GM12878 (cell line): ENCODE measurements at regions not wholly inside any gene's neighbourhood (a gene's known extent, or its start where the extent isn't known, plus 50 kb on each side); places are given as distances from the start of the nearest gene placed in this dataset.
"Not testable (repeated sequence)": the region's sequence is repeated elsewhere in the genome, so short reads cannot be mapped to it uniquely, and the experiment has no call there.

Source experiments
- CEBPB ChIP-seq, 2 experiments: fragments of 150-350 bp in 1 of 2; IDR thresholded peaks; 2 replicates each; pipeline ENCODE4 v1.6.1; 2012 to 2014; ENCODE audit warnings: low read depth in 2 of 2, low read length in 2 of 2, borderline replicate concordance in 1 of 2, inconsistent platforms in 1 of 2
- CTCF ChIP-seq, 3 experiments: IDR thresholded peaks in 2 of 3; conservative IDR thresholded peaks in 1 of 3; 2 replicates each; pipeline ENCODE4 v1.5.1; 2011; ENCODE audit warnings: low read depth in 3 of 3, low read length in 3 of 3, mild to moderate bottlenecking in 3 of 3, control low read depth in 2 of 3, moderate library complexity in 2 of 3, inconsistent platforms in 1 of 3, mixed read lengths in 1 of 3; ENCODE audit not compliant: control insufficient read depth in 2 of 3, insufficient read depth in 1 of 3; ENCODE audit errors: extremely low read depth in 1 of 3
- EGR1 ChIP-seq, 2 experiments: IDR thresholded peaks; 1 replicate in 1 of 2; 2 replicates in 1 of 2; pipeline ENCODE4 v1.6.1; 2011 to 2012; ENCODE audit warnings: low read depth in 2 of 2, low read length in 2 of 2, borderline replicate concordance in 1 of 2, mild to moderate bottlenecking in 1 of 2, moderate library complexity in 1 of 2
- FOXM1 ChIP-seq: IDR thresholded peaks from 2 replicates; pipeline ENCODE4 v1.6.1; 2012; ENCODE audit warnings: low read depth, mild to moderate bottlenecking, inconsistent platforms, low read length, moderate library complexity
- GATAD2B ChIP-seq: fragments of 450-650 bp; conservative IDR thresholded peaks from 2 replicates; pipeline ENCODE4 v1.6.1; 2017; ENCODE audit warnings: low read depth, mild to moderate bottlenecking, moderate library complexity
- NRF1 ChIP-seq: conservative IDR thresholded peaks from 2 replicates; pipeline ENCODE4 v1.6.1; 2011; ENCODE audit warnings: mild to moderate bottlenecking, low read depth, low read length, improper control_type of control experiment
- POLR2A ChIP-seq: IDR thresholded peaks from 2 replicates; pipeline ENCODE4 v1.6.1; 2011; ENCODE audit warnings: low read depth, mild to moderate bottlenecking, low read length
- REST ChIP-seq: IDR thresholded peaks from 2 replicates; pipeline ENCODE4 v1.6.1; 2012; ENCODE audit warnings: mild to moderate bottlenecking, low read depth, low read length
- TBL1XR1 ChIP-seq: IDR thresholded peaks from 2 replicates; pipeline ENCODE4 v1.6.1; 2012; ENCODE audit warnings: low read depth, low read length, improper control_type of control experiment
- TCF7 ChIP-seq: IDR thresholded peaks from 2 replicates; pipeline ENCODE4 v1.6.1; 2014; ENCODE audit warnings: antibody characterized with exemption, borderline replicate concordance

GRCh38 chr6:76959177-76959576 is 504.1 kb downstream of the HTR1B start:
- TF ChIP-seq TBL1XR1; CTCF (IDR thresholded peaks at IDR 0.05 in 2 of 3, conservative IDR thresholded peaks at IDR 0.05 in 1 of 3; ENCODE audit: control insufficient read depth in 2 of 3, extremely low read depth in 1 of 3, insufficient read depth in 1 of 3, low read depth in 3 of 3, low read length in 3 of 3); FOXM1; CEBPB (IDR thresholded peaks at IDR 0.05; ENCODE audit: borderline replicate concordance in 1 of 2, low read depth in 2 of 2, low read length in 2 of 2); GATAD2B; POLR2A; REST; EGR1 (IDR thresholded peaks at IDR 0.05; ENCODE audit: borderline replicate concordance in 1 of 2, low read depth in 2 of 2, low read length in 2 of 2); NRF1; TCF7: not testable (repeated sequence)
